IPS DF 4.7 (cell line): ENCODE measurements at regions not wholly inside any gene's neighbourhood (a gene's known extent, or its start where the extent isn't known, plus 50 kb on each side); places are given as distances from the start of the nearest gene placed in this dataset.

Source experiments
- DNase-seq: peaks from one replicate; pipeline ENCODE4 v3.0.0-alpha.2; 2013; ENCODE audit warnings: low spot score; ENCODE audit errors: extremely low read depth

DNA sequence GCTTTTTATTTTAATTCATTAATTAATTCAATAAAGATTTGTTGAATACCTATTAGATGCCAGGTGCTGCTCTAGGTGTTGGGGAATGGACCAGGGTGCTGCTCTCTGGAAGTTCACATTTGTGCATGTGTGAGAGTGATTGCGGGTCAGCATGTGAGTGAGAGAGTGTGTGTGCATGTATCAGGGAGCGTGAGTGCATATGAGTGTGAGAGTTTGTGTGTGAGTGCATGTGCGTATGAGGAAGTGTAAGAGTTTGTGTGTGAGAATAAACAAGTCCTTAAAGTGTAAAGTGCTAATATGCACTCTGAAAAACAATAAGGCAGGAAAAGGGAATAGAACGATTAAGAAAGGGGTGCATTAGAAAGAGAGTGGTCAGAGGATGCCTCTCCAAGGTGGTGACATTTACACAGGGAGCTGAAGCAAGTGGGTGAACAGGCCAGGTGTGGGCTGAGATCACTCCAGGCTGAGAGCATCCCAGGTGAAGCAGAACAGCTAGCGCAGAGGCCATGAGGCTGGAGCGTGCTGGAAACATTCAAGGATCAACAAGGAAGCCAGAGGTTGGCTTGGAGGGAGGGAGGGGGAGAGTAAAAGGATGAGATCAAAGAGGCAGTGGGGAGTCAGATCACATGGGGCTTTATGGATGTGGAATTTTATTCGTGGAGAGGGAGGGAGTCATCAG lies 50.5 kb upstream of the SLC1A4 start:
- DNase-seq, result no peak

DNA sequence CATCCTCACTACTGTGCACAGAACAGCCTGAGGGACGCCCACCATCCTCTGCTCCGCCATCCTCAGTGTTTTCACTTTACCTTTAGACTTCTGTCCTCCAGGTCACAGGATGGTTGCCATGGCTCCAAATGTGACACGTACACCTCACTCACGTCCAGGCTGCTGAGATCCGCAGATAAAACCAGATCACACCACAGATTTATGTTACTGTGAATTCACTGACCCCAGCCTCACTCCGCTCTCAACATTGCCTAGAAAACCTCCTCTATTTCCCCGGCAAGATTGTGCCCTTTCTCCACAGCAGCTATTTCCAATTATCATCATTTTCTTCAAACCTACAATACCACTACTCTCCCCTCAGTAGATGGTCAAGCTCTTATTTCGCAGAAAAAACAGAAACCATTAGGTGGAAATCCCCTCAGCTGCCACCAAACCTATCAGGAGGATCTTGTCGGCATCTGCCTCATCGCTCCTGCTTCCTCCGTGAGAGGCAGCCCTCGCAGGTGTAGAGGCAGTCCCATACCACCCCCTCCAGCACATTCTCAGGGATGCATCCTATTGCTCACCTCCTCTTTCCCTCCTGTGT lies 49.8 kb upstream of the SLC1A4 start:
- DNase-seq, result no peak
